ENCODE measurements at regions not wholly inside any gene's neighbourhood (a gene's known extent, or its start where the extent isn't known, plus 50 kb on each side); places are given as distances from the start of the nearest gene placed in this dataset.

DNA sequence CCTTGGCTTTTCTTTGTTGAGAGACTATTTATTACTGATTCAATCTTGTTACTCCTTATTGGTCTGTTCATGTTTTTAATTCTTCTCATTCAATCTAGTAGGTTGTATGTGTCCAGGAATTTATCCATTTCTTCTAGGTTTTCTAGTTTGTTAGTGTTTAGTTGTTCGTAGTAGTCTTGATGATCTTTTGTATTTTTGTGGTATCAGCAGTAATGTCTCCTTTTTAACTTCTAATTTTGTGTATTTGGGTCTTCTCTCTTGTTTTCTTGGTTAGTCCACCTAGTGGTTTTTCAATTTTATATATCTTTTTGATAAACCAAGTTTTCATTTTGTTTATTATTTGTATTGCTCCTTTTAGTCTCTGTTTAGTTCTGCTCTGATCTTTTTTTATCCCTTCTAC lies 546.9 kb upstream of the TPK1 start:
- TF ChIP-seq, protein P1, sequence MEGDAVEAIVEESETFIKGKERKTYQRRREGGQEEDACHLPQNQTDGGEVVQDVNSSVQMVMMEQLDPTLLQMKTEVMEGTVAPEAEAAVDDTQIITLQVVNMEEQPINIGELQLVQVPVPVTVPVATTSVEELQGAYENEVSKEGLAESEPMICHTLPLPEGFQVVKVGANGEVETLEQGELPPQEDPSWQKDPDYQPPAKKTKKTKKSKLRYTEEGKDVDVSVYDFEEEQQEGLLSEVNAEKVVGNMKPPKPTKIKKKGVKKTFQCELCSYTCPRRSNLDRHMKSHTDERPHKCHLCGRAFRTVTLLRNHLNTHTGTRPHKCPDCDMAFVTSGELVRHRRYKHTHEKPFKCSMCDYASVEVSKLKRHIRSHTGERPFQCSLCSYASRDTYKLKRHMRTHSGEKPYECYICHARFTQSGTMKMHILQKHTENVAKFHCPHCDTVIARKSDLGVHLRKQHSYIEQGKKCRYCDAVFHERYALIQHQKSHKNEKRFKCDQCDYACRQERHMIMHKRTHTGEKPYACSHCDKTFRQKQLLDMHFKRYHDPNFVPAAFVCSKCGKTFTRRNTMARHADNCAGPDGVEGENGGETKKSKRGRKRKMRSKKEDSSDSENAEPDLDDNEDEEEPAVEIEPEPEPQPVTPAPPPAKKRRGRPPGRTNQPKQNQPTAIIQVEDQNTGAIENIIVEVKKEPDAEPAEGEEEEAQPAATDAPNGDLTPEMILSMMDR (IDR thresholded peaks at IDR 0.05; ENCODE audit: low read depth, low read length) = no peak
- TF ChIP-seq POLR2A (IDR thresholded peaks at IDR 0.05; ENCODE audit: extremely low read depth, insufficient read length) = no peak
- TF ChIP-seq, protein P2, sequence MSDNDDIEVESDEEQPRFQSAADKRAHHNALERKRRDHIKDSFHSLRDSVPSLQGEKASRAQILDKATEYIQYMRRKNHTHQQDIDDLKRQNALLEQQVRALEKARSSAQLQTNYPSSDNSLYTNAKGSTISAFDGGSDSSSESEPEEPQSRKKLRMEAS (IDR thresholded peaks at IDR 0.05; ENCODE audit: low read depth, low read length) = no peak
- TF ChIP-seq MYC (IDR thresholded peaks at IDR 0.05; ENCODE audit: low read depth, low read length) = no peak

Measured in NB4 (cell line).